KMS-11 (cell line): ENCODE measurements at regions not wholly inside any gene's neighbourhood (a gene's known extent, or its start where the extent isn't known, plus 50 kb on each side); places are given as distances from the start of the nearest gene placed in this dataset.

Experiments
- H2AFZ ChIP-seq: fragments of 200-600 bp; sonication (generic); 2 replicates; pipeline ENCODE4 v1.6.1; 2016; ENCODE audit warnings: antibody characterized with exemption, mixed run types, low read depth
- H3K27ac ChIP-seq: fragments of 200-600 bp; sonication (generic); 2 replicates; pipeline ENCODE4 v1.6.1; 2016; ENCODE audit warnings: mild to moderate bottlenecking, mixed run types
- H3K27me3 ChIP-seq: fragments of 200-600 bp; sonication (generic); 2 replicates; pipeline ENCODE4 v1.6.1; 2017; ENCODE audit warnings: mild to moderate bottlenecking, low read depth, mixed run types, moderate library complexity; ENCODE audit not compliant: insufficient read depth
- H3K36me3 ChIP-seq: fragments of 200-600 bp; sonication (generic); 2 replicates; pipeline ENCODE4 v1.6.1; 2017; ENCODE audit warnings: mild to moderate bottlenecking, mixed run types; ENCODE audit not compliant: insufficient read depth
- H3K4me1 ChIP-seq: fragments of 200-600 bp; sonication (generic); 2 replicates; pipeline ENCODE4 v1.6.1; 2016; ENCODE audit warnings: mild to moderate bottlenecking, low read depth, mixed run types; ENCODE audit not compliant: poor library complexity, severe bottlenecking
- H3K4me2 ChIP-seq: fragments of 200-600 bp; sonication (generic); 2 replicates; pipeline ENCODE4 v1.7.0; 2016; ENCODE audit warnings: mild to moderate bottlenecking, mixed run types
- H3K4me3 ChIP-seq: fragments of 200-600 bp; sonication (generic); IDR thresholded peaks from 2 replicates; pipeline ENCODE4 v1.6.1; 2017; ENCODE audit warnings: low read depth, low read length, mixed read lengths; ENCODE audit not compliant: insufficient read depth
- H3K79me2 ChIP-seq: fragments of 200-600 bp; sonication (generic); 2 replicates; pipeline ENCODE4 v1.6.1; 2016; ENCODE audit warnings: low read depth, mixed run types; ENCODE audit not compliant: insufficient read depth
- H3K9ac ChIP-seq: fragments of 200-600 bp; sonication (generic); 2 replicates; pipeline ENCODE4 v1.6.1; 2016; ENCODE audit warnings: mild to moderate bottlenecking, mixed run types
- H4K20me1 ChIP-seq: fragments of 200-600 bp; sonication (generic); 2 replicates; pipeline ENCODE4 v1.6.1; 2016; ENCODE audit warnings: mild to moderate bottlenecking, mixed run types; ENCODE audit not compliant: insufficient read depth
- CTCF ChIP-seq: fragments of 200-600 bp; sonication (generic); conservative IDR thresholded peaks from 2 replicates; pipeline ENCODE4 v1.6.1; 2017; ENCODE audit warnings: low read depth, mild to moderate bottlenecking, antibody characterized with exemption, low read length, moderate library complexity, mixed read lengths

- no peak overlapping the region for H2AFZ ChIP-seq
- no peaks in the 10 kb centered on the region for H4K20me1 ChIP-seq
- no peak overlapping the region for H3K27ac ChIP-seq
- H3K4me3 ChIP-seq: no peak overlapping the region
- no peaks in the 10 kb centered on the region for H3K27me3 ChIP-seq
- H3K79me2 ChIP-seq: no peaks in the 10 kb centered on the region
- no peaks in the 10 kb centered on the region for H3K36me3 ChIP-seq
- H3K9ac ChIP-seq: no peak overlapping the region
- no peaks in the 10 kb centered on the region for H3K4me1 ChIP-seq
- no peak for TF ChIP-seq CTCF
- no peak overlapping the region for H3K4me2 ChIP-seq
Measured at GRCh38 chr10:9097206-9097990, 1042.9 kb downstream of the GATA3 start.

GRCh38 chr10:9097991-9098306 lies 1043.5 kb downstream of the GATA3 start:
- no peaks in the 10 kb centered on the region for H3K27me3 ChIP-seq
- no peak for TF ChIP-seq CTCF

GRCh38 chr10:9102026-9102425 lies 1047.5 kb downstream of the GATA3 start:
- H3K79me2 ChIP-seq: no peaks in the 10 kb centered on the region
- H3K36me3 ChIP-seq: no peaks in the 10 kb centered on the region
- TF ChIP-seq CTCF: no peak
- no peak overlapping the region for H3K4me3 ChIP-seq
- H3K4me2 ChIP-seq: no peak overlapping the region
- H3K27me3 ChIP-seq: no peaks in the 10 kb centered on the region
- H3K4me1 ChIP-seq: no peaks in the 10 kb centered on the region
- no peaks in the 10 kb centered on the region for H4K20me1 ChIP-seq
- no peak overlapping the region for H3K27ac ChIP-seq
- no peak overlapping the region for H2AFZ ChIP-seq
- no peak overlapping the region for H3K9ac ChIP-seq

More at GRCh38 chr10:9097991-9098306, 1043.5 kb downstream of the GATA3 start:
- H3K9ac ChIP-seq: no peak overlapping the region
- no peak overlapping the region for H3K4me3 ChIP-seq
- H3K27ac ChIP-seq: no peak overlapping the region
- H3K36me3 ChIP-seq: no peaks in the 10 kb centered on the region
- H3K79me2 ChIP-seq: no peaks in the 10 kb centered on the region
- no peaks in the 10 kb centered on the region for H4K20me1 ChIP-seq
- no peak overlapping the region for H3K4me2 ChIP-seq
- H3K4me1 ChIP-seq: no peaks in the 10 kb centered on the region
- H2AFZ ChIP-seq: no peak overlapping the region

GRCh38 chr10:9103301-9103700 lies 1048.8 kb downstream of the GATA3 start:
- Histone ChIP-seq H3K9ac (no peak overlapping the region), H3K27me3 (no peaks in the 10 kb centered on the region), H3K4me1 (no peaks in the 10 kb centered on the region), H3K4me3 (no peak overlapping the region), H2AFZ (no peak overlapping the region), H3K79me2 (no peaks in the 10 kb centered on the region), H3K4me2 (no peak overlapping the region), H4K20me1 (no peaks in the 10 kb centered on the region), H3K27ac (no peak overlapping the region), H3K36me3 (no peaks in the 10 kb centered on the region)
- TF ChIP-seq CTCF: no peak
